ENCODE measurements at regions not wholly inside any gene's neighbourhood (a gene's known extent, or its start where the extent isn't known, plus 50 kb on each side); places are given as distances from the start of the nearest gene placed in this dataset.

DNA sequence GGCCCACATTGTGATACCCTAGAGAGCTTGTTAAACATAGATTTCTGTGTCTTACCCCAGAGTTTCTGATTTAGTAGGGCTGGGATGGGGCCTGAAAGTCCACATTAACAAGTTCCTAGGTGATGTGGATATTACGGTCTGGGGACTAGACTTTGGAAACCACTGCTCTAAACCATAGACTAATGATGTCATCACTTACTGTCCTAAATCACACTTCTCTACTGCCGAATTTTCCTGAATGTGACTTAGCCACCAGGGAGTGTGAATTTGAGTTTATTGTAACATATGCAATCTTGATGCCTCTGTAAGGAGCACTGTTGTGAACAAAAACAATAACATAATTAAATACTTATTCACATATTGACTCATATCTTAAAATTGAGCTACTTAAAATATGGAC is 165.6 kb downstream of the BTBD3 start:
- TF ChIP-seq, protein P1, sequence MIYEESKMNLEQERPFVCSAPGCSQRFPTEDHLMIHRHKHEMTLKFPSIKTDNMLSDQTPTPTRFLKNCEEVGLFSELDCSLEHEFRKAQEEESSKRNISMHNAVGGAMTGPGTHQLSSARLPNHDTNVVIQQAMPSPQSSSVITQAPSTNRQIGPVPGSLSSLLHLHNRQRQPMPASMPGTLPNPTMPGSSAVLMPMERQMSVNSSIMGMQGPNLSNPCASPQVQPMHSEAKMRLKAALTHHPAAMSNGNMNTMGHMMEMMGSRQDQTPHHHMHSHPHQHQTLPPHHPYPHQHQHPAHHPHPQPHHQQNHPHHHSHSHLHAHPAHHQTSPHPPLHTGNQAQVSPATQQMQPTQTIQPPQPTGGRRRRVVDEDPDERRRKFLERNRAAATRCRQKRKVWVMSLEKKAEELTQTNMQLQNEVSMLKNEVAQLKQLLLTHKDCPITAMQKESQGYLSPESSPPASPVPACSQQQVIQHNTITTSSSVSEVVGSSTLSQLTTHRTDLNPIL (CRISPR knock-in tag; IDR thresholded peaks at IDR 0.05; ENCODE audit: low read depth), result no peak
- TF ChIP-seq ZC3H10 (CRISPR knock-in tag; IDR thresholded peaks at IDR 0.05), result no peak
- no peak for TF ChIP-seq BACH2 (CRISPR knock-in tag; IDR thresholded peaks at IDR 0.05; ENCODE audit: borderline replicate concordance)
- no peak for TF ChIP-seq ZNF8 (CRISPR knock-in tag; IDR thresholded peaks at IDR 0.05)
- TF ChIP-seq GLIS3 (CRISPR knock-in tag; IDR thresholded peaks at IDR 0.05), result no peak
- TF ChIP-seq PPARA (CRISPR knock-in tag; IDR thresholded peaks at IDR 0.05; ENCODE audit: borderline replicate concordance), result no peak
- TF ChIP-seq, protein P2, sequence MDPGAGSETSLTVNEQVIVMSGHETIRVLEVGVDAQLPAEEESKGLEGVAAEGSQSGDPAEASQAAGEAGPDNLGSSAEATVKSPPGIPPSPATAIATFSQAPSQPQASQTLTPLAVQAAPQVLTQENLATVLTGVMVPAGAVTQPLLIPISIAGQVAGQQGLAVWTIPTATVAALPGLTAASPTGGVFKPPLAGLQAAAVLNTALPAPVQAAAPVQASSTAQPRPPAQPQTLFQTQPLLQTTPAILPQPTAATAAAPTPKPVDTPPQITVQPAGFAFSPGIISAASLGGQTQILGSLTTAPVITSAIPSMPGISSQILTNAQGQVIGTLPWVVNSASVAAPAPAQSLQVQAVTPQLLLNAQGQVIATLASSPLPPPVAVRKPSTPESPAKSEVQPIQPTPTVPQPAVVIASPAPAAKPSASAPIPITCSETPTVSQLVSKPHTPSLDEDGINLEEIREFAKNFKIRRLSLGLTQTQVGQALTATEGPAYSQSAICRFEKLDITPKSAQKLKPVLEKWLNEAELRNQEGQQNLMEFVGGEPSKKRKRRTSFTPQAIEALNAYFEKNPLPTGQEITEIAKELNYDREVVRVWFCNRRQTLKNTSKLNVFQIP (CRISPR knock-in tag; IDR thresholded peaks at IDR 0.05; ENCODE audit: borderline replicate concordance, low read depth), result no peak
- TF ChIP-seq ESRRG (CRISPR knock-in tag; IDR thresholded peaks at IDR 0.05), result no peak
- no peak for TF ChIP-seq OSR1 (CRISPR knock-in tag; IDR thresholded peaks at IDR 0.05)
- TF ChIP-seq ZFP3 (CRISPR knock-in tag; IDR thresholded peaks at IDR 0.05), result no peak
- TF ChIP-seq, protein P3, sequence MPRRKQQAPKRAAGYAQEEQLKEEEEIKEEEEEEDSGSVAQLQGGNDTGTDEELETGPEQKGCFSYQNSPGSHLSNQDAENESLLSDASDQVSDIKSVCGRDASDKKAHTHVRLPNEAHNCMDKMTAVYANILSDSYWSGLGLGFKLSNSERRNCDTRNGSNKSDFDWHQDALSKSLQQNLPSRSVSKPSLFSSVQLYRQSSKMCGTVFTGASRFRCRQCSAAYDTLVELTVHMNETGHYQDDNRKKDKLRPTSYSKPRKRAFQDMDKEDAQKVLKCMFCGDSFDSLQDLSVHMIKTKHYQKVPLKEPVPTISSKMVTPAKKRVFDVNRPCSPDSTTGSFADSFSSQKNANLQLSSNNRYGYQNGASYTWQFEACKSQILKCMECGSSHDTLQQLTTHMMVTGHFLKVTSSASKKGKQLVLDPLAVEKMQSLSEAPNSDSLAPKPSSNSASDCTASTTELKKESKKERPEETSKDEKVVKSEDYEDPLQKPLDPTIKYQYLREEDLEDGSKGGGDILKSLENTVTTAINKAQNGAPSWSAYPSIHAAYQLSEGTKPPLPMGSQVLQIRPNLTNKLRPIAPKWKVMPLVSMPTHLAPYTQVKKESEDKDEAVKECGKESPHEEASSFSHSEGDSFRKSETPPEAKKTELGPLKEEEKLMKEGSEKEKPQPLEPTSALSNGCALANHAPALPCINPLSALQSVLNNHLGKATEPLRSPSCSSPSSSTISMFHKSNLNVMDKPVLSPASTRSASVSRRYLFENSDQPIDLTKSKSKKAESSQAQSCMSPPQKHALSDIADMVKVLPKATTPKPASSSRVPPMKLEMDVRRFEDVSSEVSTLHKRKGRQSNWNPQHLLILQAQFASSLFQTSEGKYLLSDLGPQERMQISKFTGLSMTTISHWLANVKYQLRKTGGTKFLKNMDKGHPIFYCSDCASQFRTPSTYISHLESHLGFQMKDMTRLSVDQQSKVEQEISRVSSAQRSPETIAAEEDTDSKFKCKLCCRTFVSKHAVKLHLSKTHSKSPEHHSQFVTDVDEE (CRISPR knock-in tag; IDR thresholded peaks at IDR 0.05), result no peak
- TF ChIP-seq, protein P4, sequence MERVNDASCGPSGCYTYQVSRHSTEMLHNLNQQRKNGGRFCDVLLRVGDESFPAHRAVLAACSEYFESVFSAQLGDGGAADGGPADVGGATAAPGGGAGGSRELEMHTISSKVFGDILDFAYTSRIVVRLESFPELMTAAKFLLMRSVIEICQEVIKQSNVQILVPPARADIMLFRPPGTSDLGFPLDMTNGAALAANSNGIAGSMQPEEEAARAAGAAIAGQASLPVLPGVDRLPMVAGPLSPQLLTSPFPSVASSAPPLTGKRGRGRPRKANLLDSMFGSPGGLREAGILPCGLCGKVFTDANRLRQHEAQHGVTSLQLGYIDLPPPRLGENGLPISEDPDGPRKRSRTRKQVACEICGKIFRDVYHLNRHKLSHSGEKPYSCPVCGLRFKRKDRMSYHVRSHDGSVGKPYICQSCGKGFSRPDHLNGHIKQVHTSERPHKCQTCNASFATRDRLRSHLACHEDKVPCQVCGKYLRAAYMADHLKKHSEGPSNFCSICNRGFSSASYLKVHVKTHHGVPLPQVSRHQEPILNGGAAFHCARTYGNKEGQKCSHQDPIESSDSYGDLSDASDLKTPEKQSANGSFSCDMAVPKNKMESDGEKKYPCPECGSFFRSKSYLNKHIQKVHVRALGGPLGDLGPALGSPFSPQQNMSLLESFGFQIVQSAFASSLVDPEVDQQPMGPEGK (CRISPR knock-in tag; IDR thresholded peaks at IDR 0.05; ENCODE audit: borderline replicate concordance), result no peak
- no peak for TF ChIP-seq TOX (CRISPR knock-in tag; IDR thresholded peaks at IDR 0.05; ENCODE audit: borderline replicate concordance)
- TF ChIP-seq RARB (CRISPR knock-in tag; IDR thresholded peaks at IDR 0.05), result no peak
- no peak for TF ChIP-seq SNAI2 (CRISPR knock-in tag; IDR thresholded peaks at IDR 0.05)
- TF ChIP-seq, protein P5, sequence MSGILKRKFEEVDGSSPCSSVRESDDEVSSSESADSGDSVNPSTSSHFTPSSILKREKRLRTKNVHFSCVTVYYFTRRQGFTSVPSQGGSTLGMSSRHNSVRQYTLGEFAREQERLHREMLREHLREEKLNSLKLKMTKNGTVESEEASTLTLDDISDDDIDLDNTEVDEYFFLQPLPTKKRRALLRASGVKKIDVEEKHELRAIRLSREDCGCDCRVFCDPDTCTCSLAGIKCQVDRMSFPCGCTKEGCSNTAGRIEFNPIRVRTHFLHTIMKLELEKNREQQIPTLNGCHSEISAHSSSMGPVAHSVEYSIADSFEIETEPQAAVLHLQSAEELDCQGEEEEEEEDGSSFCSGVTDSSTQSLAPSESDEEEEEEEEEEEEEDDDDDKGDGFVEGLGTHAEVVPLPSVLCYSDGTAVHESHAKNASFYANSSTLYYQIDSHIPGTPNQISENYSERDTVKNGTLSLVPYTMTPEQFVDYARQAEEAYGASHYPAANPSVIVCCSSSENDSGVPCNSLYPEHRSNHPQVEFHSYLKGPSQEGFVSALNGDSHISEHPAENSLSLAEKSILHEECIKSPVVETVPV (CRISPR knock-in tag; IDR thresholded peaks at IDR 0.05), result no peak
- no peak for TF ChIP-seq ARNTL (CRISPR knock-in tag; IDR thresholded peaks at IDR 0.05; ENCODE audit: borderline replicate concordance, low read depth)
- no peak for ATAC-seq

DNA sequence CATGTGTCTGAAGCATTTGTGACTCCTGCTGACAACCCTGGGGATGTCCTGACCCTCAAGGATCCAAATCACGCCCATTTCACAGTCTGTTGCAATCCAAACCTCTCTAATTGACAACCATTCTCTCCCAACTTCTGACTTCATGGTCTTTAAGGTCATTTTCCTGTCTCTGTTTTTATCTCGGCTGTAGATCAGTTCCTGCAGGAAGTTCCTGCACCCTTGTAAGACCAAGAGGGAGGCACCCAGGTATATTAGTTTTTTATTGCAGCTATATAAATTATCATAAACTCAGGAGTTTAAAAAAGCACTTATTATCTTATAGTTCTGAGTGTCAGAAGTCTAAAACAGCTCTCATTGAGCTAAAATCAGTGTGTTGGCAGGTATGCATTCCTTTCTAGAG is 166.8 kb downstream of the BTBD3 start:
- TF ChIP-seq, protein P1 (CRISPR knock-in tag; IDR thresholded peaks at IDR 0.05; ENCODE audit: low read depth), result no peak
- TF ChIP-seq BACH2 (CRISPR knock-in tag; IDR thresholded peaks at IDR 0.05; ENCODE audit: borderline replicate concordance) (no peak), ISL1 (CRISPR knock-in tag; IDR thresholded peaks at IDR 0.05) (no peak), ESRRG (CRISPR knock-in tag; IDR thresholded peaks at IDR 0.05) (no peak), ZC3H10 (CRISPR knock-in tag; IDR thresholded peaks at IDR 0.05) (no peak), SNAI2 (CRISPR knock-in tag; IDR thresholded peaks at IDR 0.05) (no peak)
- TF ChIP-seq, protein P4 (CRISPR knock-in tag; IDR thresholded peaks at IDR 0.05; ENCODE audit: borderline replicate concordance), result no peak
- ATAC-seq, result no peak
